ENCODE measurements at regions not wholly inside any gene's neighbourhood (a gene's known extent, or its start where the extent isn't known, plus 50 kb on each side); places are given as distances from the start of the nearest gene placed in this dataset.

DNA sequence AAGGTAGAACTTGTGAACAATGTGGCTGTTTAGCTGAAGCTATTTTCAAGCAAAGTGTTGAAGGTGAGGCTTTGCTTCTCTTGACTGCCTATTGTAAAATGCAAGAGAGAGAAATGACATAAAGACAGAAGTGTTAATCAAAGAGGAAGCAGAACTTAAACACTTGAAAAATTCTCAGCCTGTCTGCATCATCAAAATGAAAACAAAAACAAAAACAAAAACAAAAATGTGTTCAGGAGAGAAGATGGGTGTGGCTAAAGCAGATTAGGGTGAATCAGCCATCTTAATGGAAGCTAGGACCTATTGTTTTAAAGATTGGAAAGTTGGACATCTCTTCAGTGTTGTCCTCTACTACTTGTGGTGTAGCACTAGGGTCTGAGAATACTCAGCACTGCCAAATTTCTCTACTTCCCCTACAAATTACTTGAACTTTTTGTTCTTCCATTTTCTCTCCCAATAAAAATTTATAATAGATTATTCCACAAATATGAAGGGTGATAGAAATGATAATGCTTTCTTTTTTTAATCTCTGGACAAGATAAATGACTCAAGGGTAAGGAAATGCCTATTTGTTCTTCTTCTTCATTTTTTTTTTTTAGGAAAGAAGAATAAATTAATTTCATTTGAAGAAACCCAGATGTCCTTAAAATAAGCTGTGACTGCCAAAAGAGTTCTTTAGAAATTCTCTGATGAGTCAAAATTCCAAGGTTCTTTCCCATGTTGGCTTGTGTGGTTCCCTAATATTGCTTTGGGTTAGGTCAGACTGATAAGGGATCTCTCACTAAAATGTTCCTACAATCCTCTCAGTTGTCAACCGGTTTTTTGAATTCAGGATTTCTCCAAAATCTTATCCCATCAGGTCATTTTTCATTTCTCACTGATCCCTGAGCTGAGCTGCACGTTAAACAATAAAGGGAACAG is 571.2 kb upstream of the ZEB2 start:
- no peak for TF ChIP-seq CTCF (IDR thresholded peaks at IDR 0.05)
- no peak for TF ChIP-seq POLR2A (IDR thresholded peaks at IDR 0.05)

Data from Peyer's patch (tissue), 4 donors.